ENCODE measurements at regions not wholly inside any gene's neighbourhood (a gene's known extent, or its start where the extent isn't known, plus 50 kb on each side); places are given as distances from the start of the nearest gene placed in this dataset.

- H3K9me3 ChIP-seq (ENCODE audit: control insufficient read depth, low read depth, low read length), result no peaks in the 10 kb centered on the region
- DNase-seq (ENCODE audit: low read depth, low spot score), result no peak
- no peak overlapping the region for H3K27ac ChIP-seq (ENCODE audit: control insufficient read depth, insufficient read depth, low read length)
- no peak overlapping the region for H3K4me3 ChIP-seq (ENCODE audit: control insufficient read depth in 2 of 3, extremely low read depth in 1 of 3, insufficient read depth in 2 of 3, low read depth in 1 of 3, low read length in 3 of 3)
- H3K4me2 ChIP-seq (ENCODE audit: control insufficient read depth, extremely low read depth, insufficient read depth, low read depth, low read length), result no peak overlapping the region
- FAIRE-seq, result no peak
- TF ChIP-seq EZH2 (IDR thresholded peaks at IDR 0.05; ENCODE audit: low read length) (no peak), CTCF (optimal IDR thresholded peaks at IDR 0.05 in 1 of 3, IDR thresholded peaks at IDR 0.05 in 1 of 3, conservative IDR thresholded peaks at IDR 0.05 in 1 of 3; ENCODE audit: extremely low read depth in 1 of 3, insufficient read depth in 2 of 3, low read length in 3 of 3) (no peak)
- no peaks in the 10 kb centered on the region for H4K20me1 ChIP-seq (ENCODE audit: control insufficient read depth, extremely low read depth, insufficient read depth, low read length)
- no peaks in the 10 kb centered on the region for H3K36me3 ChIP-seq (ENCODE audit: control insufficient read depth in 2 of 2, extremely low read depth in 1 of 2, insufficient read depth in 2 of 2, low read length in 2 of 2)
- H3K27me3 ChIP-seq (ENCODE audit: control insufficient read depth, extremely low read depth, insufficient read depth, low read length), result no peaks in the 10 kb centered on the region
- no peaks in the 10 kb centered on the region for H3K4me1 ChIP-seq (ENCODE audit: control insufficient read depth, extremely low read depth, insufficient read depth, low read length)
- no peaks in the 10 kb centered on the region for H3K79me2 ChIP-seq (ENCODE audit: control insufficient read depth, insufficient read depth, low read length)
- H3K9me1 ChIP-seq (ENCODE audit: control insufficient read depth, extremely low read depth, insufficient read depth, low read length), result no peaks in the 10 kb centered on the region
- H3K9ac ChIP-seq (ENCODE audit: control insufficient read depth, extremely low read depth, insufficient read depth, low read length), result no peak overlapping the region
- no peak overlapping the region for H2AFZ ChIP-seq (ENCODE audit: control insufficient read depth, low read length)
- dilution Hi-C loops (cut with MboI; ENCODE audit: extremely low pct_ligation_motif_present, low sequenced_read_pairs), result no loop called here
Measured at GRCh38 chr5:128870923-128871322, 94.4 kb upstream of the SLC27A6 start.

- dilution Hi-C loops (cut with MboI; ENCODE audit: extremely low pct_ligation_motif_present, low sequenced_read_pairs), result no loop called here
Measured at GRCh38 chr5:128876569-128877382, 88.5 kb upstream of the SLC27A6 start.

More at GRCh38 chr5:128876569-128877382, 88.5 kb upstream of the SLC27A6 start:
- no peaks in the 10 kb centered on the region for H3K4me1 ChIP-seq (ENCODE audit: control insufficient read depth, extremely low read depth, insufficient read depth, low read length)
- no peak overlapping the region for H3K9ac ChIP-seq (ENCODE audit: control insufficient read depth, extremely low read depth, insufficient read depth, low read length)
- H3K9me1 ChIP-seq (ENCODE audit: control insufficient read depth, extremely low read depth, insufficient read depth, low read length), result no peaks in the 10 kb centered on the region
- no peaks in the 10 kb centered on the region for H3K36me3 ChIP-seq (ENCODE audit: control insufficient read depth in 2 of 2, extremely low read depth in 1 of 2, insufficient read depth in 2 of 2, low read length in 2 of 2)
- no peak overlapping the region for H2AFZ ChIP-seq (ENCODE audit: control insufficient read depth, low read length)
- no peak overlapping the region for H3K4me2 ChIP-seq (ENCODE audit: control insufficient read depth, extremely low read depth, insufficient read depth, low read depth, low read length)
- H3K4me3 ChIP-seq (ENCODE audit: control insufficient read depth in 2 of 3, extremely low read depth in 1 of 3, insufficient read depth in 2 of 3, low read depth in 1 of 3, low read length in 3 of 3), result no peak overlapping the region
- TF ChIP-seq CTCF (optimal IDR thresholded peaks at IDR 0.05 in 1 of 3, IDR thresholded peaks at IDR 0.05 in 1 of 3, conservative IDR thresholded peaks at IDR 0.05 in 1 of 3; ENCODE audit: extremely low read depth in 1 of 3, insufficient read depth in 2 of 3, low read length in 3 of 3) (no peak), EZH2 (IDR thresholded peaks at IDR 0.05; ENCODE audit: low read length) (no peak)
- FAIRE-seq (no peak), DNase-seq (ENCODE audit: low read depth, low spot score) (no peak)
- H3K27me3 ChIP-seq (ENCODE audit: control insufficient read depth, extremely low read depth, insufficient read depth, low read length), result peaks cover 6% of the 10 kb centered on the region
- H3K79me2 ChIP-seq (ENCODE audit: control insufficient read depth, insufficient read depth, low read length), result no peaks in the 10 kb centered on the region
- no peaks in the 10 kb centered on the region for H4K20me1 ChIP-seq (ENCODE audit: control insufficient read depth, extremely low read depth, insufficient read depth, low read length)
- no peak overlapping the region for H3K27ac ChIP-seq (ENCODE audit: control insufficient read depth, insufficient read depth, low read length)
- no peaks in the 10 kb centered on the region for H3K9me3 ChIP-seq (ENCODE audit: control insufficient read depth, low read depth, low read length)
